Parathyroid adenoma (tissue), 2 donors: ENCODE measurements at regions not wholly inside any gene's neighbourhood (a gene's known extent, or its start where the extent isn't known, plus 50 kb on each side); places are given as distances from the start of the nearest gene placed in this dataset.

Source experiments
- H2AFZ ChIP-seq: fragments of 300-600 bp; sonication (generic); one replicate; pipeline ENCODE4 v1.7.0; 2017; ENCODE audit warnings: antibody characterized with exemption, mild to moderate bottlenecking
- H3K27ac ChIP-seq: fragments of 300-600 bp; sonication (generic); one replicate; pipeline ENCODE4 v1.7.0; 2017
- H3K27me3 ChIP-seq: fragments of 300-600 bp; sonication (generic); one replicate; pipeline ENCODE4 v1.7.0; 2017; ENCODE audit warnings: low read length; ENCODE audit not compliant: control insufficient read depth, insufficient read depth
- H3K36me3 ChIP-seq: fragments of 300-600 bp; sonication (generic); one replicate; pipeline ENCODE4 v1.7.0; 2017; ENCODE audit warnings: low read length; ENCODE audit not compliant: control insufficient read depth, insufficient read depth
- H3K4me1 ChIP-seq: fragments of 300-600 bp; sonication (generic); one replicate; pipeline ENCODE4 v1.7.0; 2017; ENCODE audit warnings: control low read depth
- H3K4me2 ChIP-seq: fragments of 300-600 bp; sonication (generic); one replicate; pipeline ENCODE4 v1.7.0; 2017; ENCODE audit warnings: low read length
- H3K4me3 ChIP-seq: fragments of 300-600 bp; sonication (generic); one replicate; pipeline ENCODE4 v1.7.0; 2017; ENCODE audit warnings: low read depth, low read length
- H3K79me2 ChIP-seq: fragments of 300-600 bp; sonication (generic); one replicate; pipeline ENCODE4 v1.7.0; 2017; ENCODE audit warnings: control low read depth
- H3K9ac ChIP-seq: fragments of 300-600 bp; sonication (generic); one replicate; pipeline ENCODE4 v1.7.0; 2017; ENCODE audit warnings: mild to moderate bottlenecking
- H3K9me3 ChIP-seq: fragments of 300-600 bp; sonication (generic); one replicate; pipeline ENCODE4 v1.7.0; 2017; ENCODE audit warnings: low read length; ENCODE audit not compliant: control insufficient read depth
- TF ChIP-seq, protein P1 (sequence below): fragments of 300-600 bp; sonication (generic); IDR thresholded peaks from one replicate; pipeline ENCODE4 v1.7.0; 2017; ENCODE audit warnings: antibody characterized with exemption, mild to moderate bottlenecking
- donor health status: primary hyperparathyroidism.

DNA sequence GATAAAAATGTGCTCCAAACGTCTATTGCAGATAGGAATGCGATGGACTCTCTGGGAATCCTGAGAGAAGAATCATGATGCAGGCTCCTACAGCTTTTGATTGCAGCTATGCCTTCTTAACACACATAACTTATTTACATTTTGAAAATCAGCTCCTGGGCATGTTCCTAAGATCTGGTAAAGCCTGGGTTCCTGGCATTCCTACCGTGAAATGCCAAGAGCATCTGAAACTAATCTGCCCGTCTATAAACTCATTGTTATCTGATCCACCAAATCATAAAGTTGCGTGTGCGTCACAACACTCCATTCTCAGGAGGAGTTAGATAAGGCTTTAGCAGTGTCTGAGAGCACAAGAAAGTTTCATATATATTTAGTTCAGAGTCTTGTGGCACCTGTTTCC is 79.0 kb upstream of the VGLL3 start:
- Histone ChIP-seq H2AFZ (no peak overlapping the region), H3K4me1 (no peaks in the 10 kb centered on the region), H3K79me2 (no peaks in the 10 kb centered on the region), H3K4me2 (no peak overlapping the region), H3K27me3 (no peaks in the 10 kb centered on the region), H3K36me3 (no peaks in the 10 kb centered on the region), H3K4me3 (no peak overlapping the region), H3K9ac (no peak overlapping the region), H3K27ac (no peak overlapping the region), H3K9me3 (no peaks in the 10 kb centered on the region)
- TF ChIP-seq, protein P1, sequence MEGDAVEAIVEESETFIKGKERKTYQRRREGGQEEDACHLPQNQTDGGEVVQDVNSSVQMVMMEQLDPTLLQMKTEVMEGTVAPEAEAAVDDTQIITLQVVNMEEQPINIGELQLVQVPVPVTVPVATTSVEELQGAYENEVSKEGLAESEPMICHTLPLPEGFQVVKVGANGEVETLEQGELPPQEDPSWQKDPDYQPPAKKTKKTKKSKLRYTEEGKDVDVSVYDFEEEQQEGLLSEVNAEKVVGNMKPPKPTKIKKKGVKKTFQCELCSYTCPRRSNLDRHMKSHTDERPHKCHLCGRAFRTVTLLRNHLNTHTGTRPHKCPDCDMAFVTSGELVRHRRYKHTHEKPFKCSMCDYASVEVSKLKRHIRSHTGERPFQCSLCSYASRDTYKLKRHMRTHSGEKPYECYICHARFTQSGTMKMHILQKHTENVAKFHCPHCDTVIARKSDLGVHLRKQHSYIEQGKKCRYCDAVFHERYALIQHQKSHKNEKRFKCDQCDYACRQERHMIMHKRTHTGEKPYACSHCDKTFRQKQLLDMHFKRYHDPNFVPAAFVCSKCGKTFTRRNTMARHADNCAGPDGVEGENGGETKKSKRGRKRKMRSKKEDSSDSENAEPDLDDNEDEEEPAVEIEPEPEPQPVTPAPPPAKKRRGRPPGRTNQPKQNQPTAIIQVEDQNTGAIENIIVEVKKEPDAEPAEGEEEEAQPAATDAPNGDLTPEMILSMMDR, result no peak

DNA sequence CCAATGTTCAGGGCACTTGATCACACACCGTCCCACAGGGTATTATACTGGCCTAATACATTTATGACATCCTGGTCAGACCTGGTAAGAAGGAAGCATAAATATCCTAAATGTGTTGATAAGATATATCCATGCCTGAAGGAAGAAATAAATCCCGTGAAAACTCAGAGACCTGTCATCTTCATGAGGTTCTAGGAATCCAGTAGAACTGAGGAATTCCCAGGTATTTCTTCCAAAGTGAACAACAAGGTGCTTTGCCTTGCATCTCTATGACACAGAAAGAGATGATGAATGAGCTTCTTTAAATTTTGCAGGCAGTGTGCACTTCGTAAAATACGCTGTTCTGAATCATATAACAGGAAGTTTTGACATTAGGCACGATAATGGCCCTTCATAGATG is 78.1 kb upstream of the VGLL3 start:
- H2AFZ ChIP-seq, result no peak overlapping the region
- H3K4me2 ChIP-seq, result no peak overlapping the region
- H3K79me2 ChIP-seq, result no peaks in the 10 kb centered on the region
- no peaks in the 10 kb centered on the region for H3K27me3 ChIP-seq
- H3K4me3 ChIP-seq, result no peak overlapping the region
- no peaks in the 10 kb centered on the region for H3K4me1 ChIP-seq
- no peaks in the 10 kb centered on the region for H3K36me3 ChIP-seq
- TF ChIP-seq, protein P1, result no peak
- H3K27ac ChIP-seq, result no peak overlapping the region
- no peak overlapping the region for H3K9ac ChIP-seq
- no peaks in the 10 kb centered on the region for H3K9me3 ChIP-seq

DNA sequence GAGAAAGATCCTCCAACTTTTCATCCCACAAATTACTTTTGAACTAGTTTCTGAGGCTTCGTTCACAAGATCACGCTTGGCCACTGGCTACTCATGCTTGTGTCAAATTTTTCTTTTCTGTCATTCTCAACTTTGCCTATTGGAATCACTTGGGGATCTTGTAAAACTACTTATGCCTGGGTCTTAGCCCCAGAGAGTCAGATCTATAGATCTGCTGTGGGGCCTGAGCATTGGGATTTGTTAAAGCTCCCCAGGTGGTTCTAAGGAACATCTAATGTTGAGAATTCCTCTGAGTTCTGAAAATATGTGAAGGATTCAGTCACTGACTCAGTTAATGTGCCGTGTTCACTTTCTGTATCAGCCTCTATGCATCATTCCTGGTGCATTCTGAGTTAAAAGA is 71.7 kb upstream of the VGLL3 start:
- Histone ChIP-seq H3K9ac (no peak overlapping the region), H3K27me3 (no peaks in the 10 kb centered on the region), H3K9me3 (no peaks in the 10 kb centered on the region), H2AFZ (no peak overlapping the region), H3K79me2 (no peaks in the 10 kb centered on the region), H3K4me2 (no peak overlapping the region), H3K4me3 (no peak overlapping the region), H3K4me1 (no peaks in the 10 kb centered on the region), H3K27ac (no peak overlapping the region), H3K36me3 (no peaks in the 10 kb centered on the region)
- TF ChIP-seq, protein P1, result no peak

DNA sequence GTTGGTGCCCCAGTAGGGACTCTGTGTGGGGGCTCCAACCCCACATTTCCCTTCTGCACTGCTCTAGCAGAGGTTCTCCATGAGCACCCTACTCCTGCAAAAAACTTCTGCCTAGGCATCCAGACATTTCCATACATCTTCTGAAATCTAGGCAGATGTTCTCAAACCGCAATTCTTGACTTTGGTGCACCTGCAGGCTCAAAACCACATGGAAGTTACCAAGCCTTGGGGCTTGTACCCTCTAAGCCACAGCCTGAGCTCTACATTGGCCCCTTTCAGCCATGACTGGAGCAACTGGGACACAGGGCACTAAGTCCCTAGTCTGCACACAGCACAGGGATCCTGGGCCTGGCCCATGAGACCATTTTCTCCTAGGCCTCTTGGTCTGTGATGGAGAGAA is 66.5 kb upstream of the VGLL3 start:
- Histone ChIP-seq H3K27me3 (no peaks in the 10 kb centered on the region), H3K4me2 (no peak overlapping the region), H2AFZ (no peak overlapping the region), H3K36me3 (no peaks in the 10 kb centered on the region), H3K27ac (no peak overlapping the region), H3K4me1 (no peaks in the 10 kb centered on the region), H3K79me2 (no peaks in the 10 kb centered on the region), H3K4me3 (no peak overlapping the region), H3K9me3 (no peaks in the 10 kb centered on the region), H3K9ac (no peak overlapping the region)
- TF ChIP-seq, protein P1, result no peak

DNA sequence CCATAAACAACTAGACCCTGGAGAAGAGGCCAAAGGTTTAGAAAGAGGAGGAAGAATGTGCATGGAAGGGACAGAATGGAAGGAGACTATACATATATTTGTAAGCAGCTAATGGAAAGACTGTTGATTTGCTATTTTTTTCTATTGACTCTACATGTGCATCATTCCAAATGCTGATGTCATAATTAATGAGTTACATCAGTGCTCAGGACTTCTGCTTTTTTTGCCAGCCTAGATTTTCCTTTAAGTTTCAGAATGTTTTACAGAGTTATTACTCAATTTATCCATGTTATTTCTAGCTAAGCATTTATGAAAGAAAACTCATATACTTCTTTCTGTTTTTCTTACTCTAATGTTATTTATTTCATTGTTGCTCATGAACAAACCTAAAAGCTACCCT is 62.6 kb upstream of the VGLL3 start:
- Histone ChIP-seq H3K4me3 (no peak overlapping the region), H3K4me2 (no peak overlapping the region), H3K27me3 (no peaks in the 10 kb centered on the region), H3K36me3 (no peaks in the 10 kb centered on the region), H3K27ac (no peak overlapping the region), H3K9me3 (no peaks in the 10 kb centered on the region), H3K4me1 (no peaks in the 10 kb centered on the region), H3K79me2 (no peaks in the 10 kb centered on the region), H3K9ac (no peak overlapping the region), H2AFZ (no peak overlapping the region)
- TF ChIP-seq, protein P1, result no peak
